Ramos (cell line): ENCODE measurements at regions not wholly inside any gene's neighbourhood (a gene's known extent, or its start where the extent isn't known, plus 50 kb on each side); places are given as distances from the start of the nearest gene placed in this dataset.
"Not testable (repeated sequence)": the region's sequence is repeated elsewhere in the genome, so short reads cannot be mapped to it uniquely, and the experiment has no call there.

Experiments
- in situ Hi-C: fragments of 300-500 bp; cut with MboI; formaldehyde crosslinking; loops from one replicate; pipeline ENCODE4 v1.14.3; 2022; ENCODE audit warnings: low sequenced_read_pairs; ENCODE audit not compliant: unreplicated experiment

- in situ Hi-C loops = not testable (repeated sequence)
These were observed 202.4 kb downstream of the C9orf152 start for GRCh38 chr9:110005521-110005920.

GRCh38 chr9:110006657-110007056, 201.3 kb downstream of the C9orf152 start:
- in situ Hi-C loops = no loop called here

- in situ Hi-C loops = no loop called here
These were observed 200.3 kb downstream of the C9orf152 start for GRCh38 chr9:110007477-110008270.

- in situ Hi-C loops = no loop called here
These were observed 199.3 kb downstream of the C9orf152 start for GRCh38 chr9:110008663-110009062.

- in situ Hi-C loops = no loop called here
These were observed 196.2 kb downstream of the C9orf152 start for GRCh38 chr9:110011628-110012320.

GRCh38 chr9:110013064-110013463, 194.9 kb downstream of the C9orf152 start:
- in situ Hi-C loops = no loop called here

- in situ Hi-C loops = no loop called here
These were observed 192.2 kb downstream of the C9orf152 start for GRCh38 chr9:110015759-110016158.

GRCh38 chr9:110016340-110016739, 191.6 kb downstream of the C9orf152 start:
- in situ Hi-C loops = no loop called here

- in situ Hi-C loops = not testable (repeated sequence)
These were observed 187.7 kb downstream of the C9orf152 start for GRCh38 chr9:110020216-110020615.

GRCh38 chr9:110021891-110022290, 186.1 kb downstream of the C9orf152 start:
- in situ Hi-C loops = no loop called here

- in situ Hi-C loops = not testable (repeated sequence)
These were observed 184.7 kb downstream of the C9orf152 start for GRCh38 chr9:110023221-110023620.

GRCh38 chr9:110025551-110026170, 182.3 kb downstream of the C9orf152 start:
- in situ Hi-C loops = no loop called here

GRCh38 chr9:110027671-110028081, 180.3 kb downstream of the C9orf152 start:
- in situ Hi-C loops = no loop called here

GRCh38 chr9:110028271-110028670, 179.7 kb downstream of the C9orf152 start:
- in situ Hi-C loops = no loop called here

- in situ Hi-C loops = no loop called here
These were observed 179.3 kb downstream of the C9orf152 start for GRCh38 chr9:110028676-110029075.

GRCh38 chr9:110029429-110029955, 178.5 kb downstream of the C9orf152 start:
- in situ Hi-C loops = no loop called here

GRCh38 chr9:110029956-110030480, 177.9 kb downstream of the C9orf152 start:
- in situ Hi-C loops = no loop called here

- in situ Hi-C loops = no loop called here
These were observed 177.3 kb downstream of the C9orf152 start for GRCh38 chr9:110030632-110031031.

- in situ Hi-C loops = no loop called here
These were observed 176.3 kb downstream of the C9orf152 start for GRCh38 chr9:110031511-110032173.

GRCh38 chr9:110032532-110032931, 175.4 kb downstream of the C9orf152 start:
- in situ Hi-C loops = not testable (repeated sequence)
